Duodenal mucosa (tissue), 2 donors: ENCODE measurements at regions not wholly inside any gene's neighbourhood (a gene's known extent, or its start where the extent isn't known, plus 50 kb on each side); places are given as distances from the start of the nearest gene placed in this dataset.
"Not testable (repeated sequence)": the region's sequence is repeated elsewhere in the genome, so short reads cannot be mapped to it uniquely, and the experiment has no call there.

Experiments used
- H3K27ac ChIP-seq: one replicate; pipeline ENCODE4 v1.7.0; 2013; ENCODE audit warnings: low read depth, low read length
- H3K27me3 ChIP-seq, 2 donors: one replicate each; pipeline ENCODE4 v1.7.0; 2013; ENCODE audit warnings: low read length in 2 of 2, control low read depth in 1 of 2; ENCODE audit not compliant: insufficient read depth in 2 of 2, control insufficient read depth in 1 of 2
- H3K36me3 ChIP-seq, 2 donors: one replicate each; pipeline ENCODE4 v1.7.0; 2013; ENCODE audit warnings: low read length in 2 of 2, control low read depth in 1 of 2; ENCODE audit not compliant: insufficient read depth in 2 of 2, control insufficient read depth in 1 of 2
- H3K4me1 ChIP-seq, 2 donors: one replicate each; pipeline ENCODE4 v1.7.0; 2013; ENCODE audit warnings: low read length in 2 of 2, control low read depth in 1 of 2; ENCODE audit not compliant: insufficient read depth in 2 of 2, control insufficient read depth in 1 of 2
- H3K4me3 ChIP-seq, 2 donors: one replicate each; pipeline ENCODE4 v1.7.0; 2013; ENCODE audit warnings: low read length in 2 of 2, low read depth in 1 of 2
- H3K9ac ChIP-seq, 2 donors: one replicate each; pipeline ENCODE4 v1.7.0; 2013; ENCODE audit warnings: low read length in 2 of 2, low read depth in 1 of 2
- H3K9me3 ChIP-seq, 2 donors: one replicate each; pipeline ENCODE4 v1.7.0; 2013; ENCODE audit warnings: low read length in 2 of 2, control low read depth in 1 of 2; ENCODE audit not compliant: control insufficient read depth in 1 of 2

GRCh38 chr2:20499387-20499786 lies 52.5 kb downstream of the RHOB start:
- no peaks in the 10 kb centered on the region for H3K9me3 ChIP-seq
- no peak overlapping the region for H3K27ac ChIP-seq
- no peak overlapping the region for H3K4me3 ChIP-seq
- H3K27me3 ChIP-seq = no peaks in the 10 kb centered on the region
- H3K36me3 ChIP-seq = no peaks in the 10 kb centered on the region
- no peak overlapping the region for H3K9ac ChIP-seq
- no peaks in the 10 kb centered on the region for H3K4me1 ChIP-seq

- H3K27ac ChIP-seq = no peak overlapping the region
- H3K4me3 ChIP-seq = no peak overlapping the region
- no peaks in the 10 kb centered on the region for H3K36me3 ChIP-seq
- no peaks in the 10 kb centered on the region for H3K4me1 ChIP-seq
- H3K27me3 ChIP-seq = no peaks in the 10 kb centered on the region
- no peak overlapping the region for H3K9ac ChIP-seq
- no peaks in the 10 kb centered on the region for H3K9me3 ChIP-seq
Observed at GRCh38 chr2:20501974-20502373, 55.1 kb downstream of the RHOB start.

- not testable (repeated sequence) for H3K27me3 ChIP-seq, H3K4me1 ChIP-seq, H3K27ac ChIP-seq, H3K9me3 ChIP-seq, H3K4me3 ChIP-seq, H3K36me3 ChIP-seq, H3K9ac ChIP-seq
Observed at GRCh38 chr2:20502496-20502895, 55.6 kb downstream of the RHOB start.

DNA sequence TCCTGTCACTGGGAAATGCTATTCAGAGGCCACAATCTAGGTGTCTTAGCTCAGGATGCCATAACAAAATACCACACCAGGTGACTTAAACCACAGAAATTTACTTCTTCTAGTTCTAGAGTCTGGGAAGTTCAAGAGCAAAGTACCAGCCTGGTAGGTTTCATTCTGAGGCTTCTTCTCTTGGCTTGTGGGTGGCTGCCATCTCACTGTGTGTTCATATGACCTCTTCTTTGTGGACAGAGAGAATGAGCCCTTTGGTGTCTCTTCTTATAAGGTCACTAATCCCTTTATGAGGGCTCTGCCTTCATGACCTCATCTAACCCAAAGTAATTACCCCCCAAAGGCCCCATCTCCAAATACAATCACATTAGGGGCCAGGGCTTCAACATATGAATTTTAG lies 57.3 kb downstream of the RHOB start:
- H3K4me1 ChIP-seq = no peaks in the 10 kb centered on the region
- H3K4me3 ChIP-seq = no peak overlapping the region
- H3K27ac ChIP-seq = no peak overlapping the region
- no peak overlapping the region for H3K9ac ChIP-seq
- no peaks in the 10 kb centered on the region for H3K9me3 ChIP-seq
- no peaks in the 10 kb centered on the region for H3K27me3 ChIP-seq
- H3K36me3 ChIP-seq = no peaks in the 10 kb centered on the region

- Histone ChIP-seq H3K27me3 (no peaks in the 10 kb centered on the region), H3K4me1 (peaks cover 0 to 4% of the 10 kb centered on the region in 2 donors), H3K4me3 (no peak overlapping the region), H3K27ac (peak overlapping the region; percentile 4), H3K9me3 (no peaks in the 10 kb centered on the region), H3K36me3 (no peaks in the 10 kb centered on the region), H3K9ac (no peak overlapping the region)
Observed at GRCh38 chr2:20506201-20506685, 59.4 kb downstream of the RHOB start.

GRCh38 chr2:20507166-20507692 lies 60.4 kb downstream of the RHOB start:
- no peak overlapping the region for H3K9ac ChIP-seq
- no peak overlapping the region for H3K4me3 ChIP-seq
- no peaks in the 10 kb centered on the region for H3K9me3 ChIP-seq
- no peaks in the 10 kb centered on the region for H3K27me3 ChIP-seq
- no peak overlapping the region for H3K27ac ChIP-seq
- no peaks in the 10 kb centered on the region for H3K36me3 ChIP-seq
- H3K4me1 ChIP-seq = peaks cover 0 to 4% of the 10 kb centered on the region in 2 donors

- Histone ChIP-seq H3K4me3 (no peak overlapping the region), H3K27ac (no peak overlapping the region), H3K27me3 (no peaks in the 10 kb centered on the region), H3K4me1 (peaks cover 0 to 4% of the 10 kb centered on the region in 2 donors), H3K9ac (no peak overlapping the region), H3K36me3 (no peaks in the 10 kb centered on the region), H3K9me3 (no peaks in the 10 kb centered on the region)
Observed at GRCh38 chr2:20507711-20508110, 60.8 kb downstream of the RHOB start.

- H3K9ac ChIP-seq = no peak overlapping the region
- H3K36me3 ChIP-seq = no peaks in the 10 kb centered on the region
- H3K4me1 ChIP-seq = peaks cover 0 to 4% of the 10 kb centered on the region in 2 donors
- H3K27ac ChIP-seq = no peak overlapping the region
- no peak overlapping the region for H3K4me3 ChIP-seq
- no peaks in the 10 kb centered on the region for H3K9me3 ChIP-seq
- no peaks in the 10 kb centered on the region for H3K27me3 ChIP-seq
Observed at GRCh38 chr2:20509301-20509769, 62.5 kb downstream of the RHOB start.

DNA sequence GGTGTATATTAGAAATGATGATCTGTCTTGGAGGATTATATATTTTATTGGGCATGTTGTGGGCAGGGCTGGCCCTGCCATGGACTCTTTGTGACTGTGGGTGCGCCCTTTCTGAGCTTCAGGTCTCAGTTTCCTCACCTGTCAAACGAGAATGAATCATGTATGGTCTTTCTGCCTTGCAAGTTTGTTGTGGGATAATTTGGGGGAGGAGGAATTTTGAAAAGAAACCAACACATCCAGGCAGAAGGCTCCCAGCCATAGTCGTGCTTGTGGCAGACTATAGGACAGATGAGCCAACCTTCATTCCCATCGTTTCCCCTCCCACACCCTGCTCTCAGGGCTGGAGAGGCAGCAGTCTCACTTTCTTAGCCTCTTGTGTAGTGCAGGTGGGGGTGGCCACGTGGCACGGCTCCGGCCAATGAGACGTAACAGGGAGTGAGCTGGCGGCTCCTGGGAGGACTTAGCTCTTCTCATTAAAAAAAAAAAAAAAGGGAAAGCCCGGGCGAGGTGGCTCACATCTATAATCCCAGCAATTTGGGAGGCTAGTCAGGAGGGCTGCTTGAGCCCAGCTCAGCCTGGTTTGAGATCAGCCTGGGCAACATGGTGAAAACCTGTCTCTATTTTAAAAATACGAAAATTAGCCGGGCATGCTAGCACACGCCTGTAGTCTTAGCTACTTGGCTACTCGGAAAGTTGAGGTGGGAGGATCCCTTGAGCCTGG lies 63.1 kb downstream of the RHOB start:
- peak overlapping the region in 1 of 2 donors; percentile 32 for H3K4me3 ChIP-seq
- no peak overlapping the region for H3K27ac ChIP-seq

GRCh38 chr2:20511130-20511529 lies 64.3 kb downstream of the RHOB start:
- Histone ChIP-seq H3K27me3 (no peaks in the 10 kb centered on the region), H3K4me1 (peaks cover 0 to 4% of the 10 kb centered on the region in 2 donors), H3K36me3 (no peaks in the 10 kb centered on the region), H3K9ac (no peak overlapping the region), H3K4me3 (no peak overlapping the region), H3K27ac (no peak overlapping the region), H3K9me3 (no peaks in the 10 kb centered on the region)

More for the DNA sequence above, 63.1 kb downstream of the RHOB start:
- Histone ChIP-seq H3K9me3 (no peaks in the 10 kb centered on the region), H3K27me3 (no peaks in the 10 kb centered on the region), H3K4me1 (peaks cover 0 to 4% of the 10 kb centered on the region in 2 donors), H3K36me3 (no peaks in the 10 kb centered on the region), H3K9ac (no peak overlapping the region)
